ENCODE measurements at regions not wholly inside any gene's neighbourhood (a gene's known extent, or its start where the extent isn't known, plus 50 kb on each side); places are given as distances from the start of the nearest gene placed in this dataset.
"Not testable (repeated sequence)": the region's sequence is repeated elsewhere in the genome, so short reads cannot be mapped to it uniquely, and the experiment has no call there.

- peak; percentile 10 for DNase-seq (ENCODE audit: low read depth)
These were observed 178.4 kb downstream of the PSMG1 start for GRCh38 chr21:39004634-39005501.

GRCh38 chr21:39003982-39004633, 179.1 kb downstream of the PSMG1 start:
- peak; percentile 32 for DNase-seq (ENCODE audit: low read depth)

- DNase-seq (ENCODE audit: low read depth), result no peak
These were observed 181.9 kb downstream of the PSMG1 start for GRCh38 chr21:39001341-39001740.

- DNase-seq (ENCODE audit: low read depth), result peak; percentile 73
These were observed 182.8 kb downstream of the PSMG1 start for GRCh38 chr21:39000496-39000895.

- no peak for DNase-seq (ENCODE audit: low read depth)
These were observed 184.1 kb downstream of the PSMG1 start for GRCh38 chr21:38999161-38999560.

- not testable (repeated sequence) for DNase-seq (ENCODE audit: low read depth)
These were observed 185.0 kb downstream of the PSMG1 start for GRCh38 chr21:38998281-38998680.

GRCh38 chr21:38997843-38998175, 185.4 kb downstream of the PSMG1 start:
- not testable (repeated sequence) for DNase-seq (ENCODE audit: low read depth)

GRCh38 chr21:38997051-38997842, 186.0 kb downstream of the PSMG1 start:
- DNase-seq (ENCODE audit: low read depth), result no peak

GRCh38 chr21:38996355-38996754, 186.9 kb downstream of the PSMG1 start:
- DNase-seq (ENCODE audit: low read depth), result no peak

GRCh38 chr21:38995731-38996130, 187.5 kb downstream of the PSMG1 start:
- no peak for DNase-seq (ENCODE audit: low read depth)

GRCh38 chr21:38995071-38995669, 188.1 kb downstream of the PSMG1 start:
- no peak for DNase-seq (ENCODE audit: low read depth)

- no peak for DNase-seq (ENCODE audit: low read depth)
These were observed 188.3 kb downstream of the ETS2 start for GRCh38 chr21:38994042-38994441.

GRCh38 chr21:38993561-38993960, 187.8 kb downstream of the ETS2 start:
- DNase-seq (ENCODE audit: low read depth), result peak; percentile 81

GRCh38 chr21:38992737-38993136, 187.0 kb downstream of the ETS2 start:
- no peak for DNase-seq (ENCODE audit: low read depth)

GRCh38 chr21:38990424-38990794, 184.7 kb downstream of the ETS2 start:
- no peak for DNase-seq (ENCODE audit: low read depth)

- DNase-seq (ENCODE audit: low read depth), result peak; percentile 68
These were observed 184.2 kb downstream of the ETS2 start for GRCh38 chr21:38989745-38990423.

- no peak for DNase-seq (ENCODE audit: low read depth)
These were observed 183.6 kb downstream of the ETS2 start for GRCh38 chr21:38989379-38989744.

GRCh38 chr21:38988509-38989378, 183.0 kb downstream of the ETS2 start:
- no peak for DNase-seq (ENCODE audit: low read depth)

- DNase-seq (ENCODE audit: low read depth), result peak; percentile 49
These were observed 182.1 kb downstream of the ETS2 start for GRCh38 chr21:38987633-38988508.
